Hepatocyte (in vitro differentiated cells): ENCODE measurements at regions not wholly inside any gene's neighbourhood (a gene's known extent, or its start where the extent isn't known, plus 50 kb on each side); places are given as distances from the start of the nearest gene placed in this dataset.

Experiments used
- CTCF ChIP-seq: fragments of 200-600 bp; sonication (generic); IDR thresholded peaks from 2 replicates; pipeline ENCODE4 v1.5.1; 2016; ENCODE audit warnings: antibody characterized with exemption, mild to moderate bottlenecking; ENCODE audit not compliant: poor library complexity
- EZH2 ChIP-seq: fragments of 200-600 bp; sonication (generic); IDR thresholded peaks from 2 replicates; pipeline ENCODE4 v1.6.1; 2016; ENCODE audit warnings: antibody characterized with exemption, mild to moderate bottlenecking, borderline replicate concordance
- EZH2phosphoT487 ChIP-seq: fragments of 200-600 bp; sonication (generic); IDR thresholded peaks from one replicate; pipeline ENCODE4 v1.6.1; 2018; ENCODE audit warnings: antibody characterized with exemption, mild to moderate bottlenecking, low read depth, moderate library complexity; ENCODE audit not compliant: unreplicated experiment, severe bottlenecking

DNA sequence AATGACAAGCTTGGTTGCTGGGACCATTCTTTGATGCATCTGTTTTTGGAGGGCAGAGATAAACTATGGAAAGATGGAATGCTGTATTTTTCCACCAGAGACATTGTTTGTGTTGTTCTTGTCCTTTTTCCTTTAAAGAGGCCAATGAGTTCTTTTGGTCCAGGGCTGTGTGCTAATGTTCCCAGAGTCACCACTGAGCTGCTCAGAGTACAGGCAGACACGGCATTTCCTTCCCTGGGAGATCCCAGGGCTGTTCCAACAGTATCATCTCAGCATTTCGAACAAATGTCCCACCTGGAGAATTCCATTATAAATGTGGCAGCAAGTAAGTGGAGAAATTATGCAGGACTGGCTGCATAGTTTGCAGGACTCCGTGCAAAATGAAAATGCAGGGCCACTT lies 190.6 kb downstream of the IL20RB start:
- TF ChIP-seq EZH2 = no peak
- no peak for TF ChIP-seq CTCF
- TF ChIP-seq EZH2phosphoT487 = no peak
